ENCODE measurements at regions not wholly inside any gene's neighbourhood (a gene's known extent, or its start where the extent isn't known, plus 50 kb on each side); places are given as distances from the start of the nearest gene placed in this dataset.

- DNase-seq: no peak
These were observed 408.3 kb upstream of the DDI1 start for GRCh38 chr11:103628121-103628520.

GRCh38 chr11:103631841-103632240 is 404.6 kb upstream of the DDI1 start:
- no peak for DNase-seq

GRCh38 chr11:103633068-103633788 is 403.2 kb upstream of the DDI1 start:
- no peak for DNase-seq

GRCh38 chr11:103633819-103634590 is 402.4 kb upstream of the DDI1 start:
- no peak for DNase-seq

GRCh38 chr11:103636232-103636631 is 400.2 kb upstream of the DDI1 start:
- no peak for DNase-seq

GRCh38 chr11:103637295-103637694 is 399.1 kb upstream of the DDI1 start:
- DNase-seq: no peak

- DNase-seq: no peak
These were observed 398.6 kb upstream of the DDI1 start for GRCh38 chr11:103637831-103638230.

GRCh38 chr11:103644676-103645075 is 391.8 kb upstream of the DDI1 start:
- DNase-seq: no peak

- no peak for DNase-seq
These were observed 388.4 kb upstream of the DDI1 start for GRCh38 chr11:103648054-103648453.

- no peak for DNase-seq
These were observed 387.6 kb upstream of the DDI1 start for GRCh38 chr11:103648670-103649400.

GRCh38 chr11:103649401-103649895 is 387.0 kb upstream of the DDI1 start:
- no peak for DNase-seq

GRCh38 chr11:103650330-103650729 is 386.1 kb upstream of the DDI1 start:
- no peak for DNase-seq

- no peak for DNase-seq
These were observed 385.0 kb upstream of the DDI1 start for GRCh38 chr11:103651341-103651998.

- no peak for DNase-seq
These were observed 384.4 kb upstream of the DDI1 start for GRCh38 chr11:103652013-103652412.

GRCh38 chr11:103656382-103656781 is 380.1 kb upstream of the DDI1 start:
- no peak for DNase-seq

GRCh38 chr11:103659206-103659618 is 377.2 kb upstream of the DDI1 start:
- DNase-seq: peak; percentile 40

- peak; percentile 54 for DNase-seq
These were observed 376.7 kb upstream of the DDI1 start for GRCh38 chr11:103659743-103660142.

GRCh38 chr11:103661185-103661584 is 375.3 kb upstream of the DDI1 start:
- DNase-seq: no peak

GRCh38 chr11:103661991-103662390 is 374.4 kb upstream of the DDI1 start:
- no peak for DNase-seq

GRCh38 chr11:103662880-103663279 is 373.6 kb upstream of the DDI1 start:
- DNase-seq: no peak

- DNase-seq: peak; percentile 21
These were observed 367.6 kb upstream of the DDI1 start for GRCh38 chr11:103668859-103669258.

- DNase-seq: no peak
These were observed 365.2 kb upstream of the DDI1 start for GRCh38 chr11:103671143-103671651.

- no peak for DNase-seq
These were observed 362.7 kb upstream of the DDI1 start for GRCh38 chr11:103673773-103674172.
